ENCODE measurements at regions not wholly inside any gene's neighbourhood (a gene's known extent, or its start where the extent isn't known, plus 50 kb on each side); places are given as distances from the start of the nearest gene placed in this dataset.

DNA sequence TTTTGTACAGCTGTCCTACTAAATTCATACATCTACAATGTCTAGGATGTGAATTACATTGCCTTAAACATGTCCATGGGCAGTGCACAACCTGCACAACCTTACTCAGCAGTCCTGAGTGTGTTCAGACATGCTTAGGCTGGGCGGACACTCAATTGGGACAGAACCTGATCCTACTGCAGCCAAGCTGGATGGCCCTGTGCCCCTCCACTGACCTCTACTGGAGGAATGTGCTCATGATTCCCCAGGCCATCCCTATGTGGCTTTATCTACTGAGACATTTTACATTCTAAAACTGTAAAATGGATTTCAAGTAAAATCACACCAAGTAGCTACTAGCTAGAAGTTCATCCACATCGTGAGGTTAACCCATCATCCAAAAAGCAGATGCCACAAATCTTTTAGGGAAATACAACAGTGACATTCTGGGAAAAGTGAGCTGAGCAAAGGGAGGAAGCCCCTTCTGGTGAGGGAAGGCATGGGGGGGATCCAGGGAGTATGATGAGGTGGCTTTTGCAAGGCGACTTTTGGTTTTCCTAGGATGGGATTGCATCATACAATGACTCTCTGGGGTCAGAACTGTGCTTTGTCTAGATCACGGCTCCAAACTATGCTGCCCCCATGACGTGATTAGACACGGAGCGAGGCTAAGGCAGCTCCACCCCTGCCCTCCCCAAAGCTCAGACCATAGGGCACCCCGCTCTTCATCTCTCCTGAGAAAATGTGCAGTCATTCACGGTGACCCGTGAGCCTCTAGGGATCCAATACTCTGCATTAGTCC lies 911.7 kb upstream of the TMEM132C start:
- ATAC-seq (peak in 1 of 4 donors; percentile 45), DNase-seq (no peak)
- Histone ChIP-seq H3K4me3 (no peak overlapping the region), H3K27me3 (peaks cover 0 to 6% (median 0%) of the 10 kb centered on the region in 9 donors), H3K36me3 (no peaks in the 10 kb centered on the region), H3K9me3 (peaks cover 0 to 2% (median 0%) of the 10 kb centered on the region in 12 donors), H3K27ac (no peak overlapping the region), H3K4me1 (no peaks in the 10 kb centered on the region)
- intact Hi-C loops (cut with DNase I) = no loop called here
- TF ChIP-seq POLR2A (IDR thresholded peaks at IDR 0.05) = no peak
- TF ChIP-seq, protein P1, sequence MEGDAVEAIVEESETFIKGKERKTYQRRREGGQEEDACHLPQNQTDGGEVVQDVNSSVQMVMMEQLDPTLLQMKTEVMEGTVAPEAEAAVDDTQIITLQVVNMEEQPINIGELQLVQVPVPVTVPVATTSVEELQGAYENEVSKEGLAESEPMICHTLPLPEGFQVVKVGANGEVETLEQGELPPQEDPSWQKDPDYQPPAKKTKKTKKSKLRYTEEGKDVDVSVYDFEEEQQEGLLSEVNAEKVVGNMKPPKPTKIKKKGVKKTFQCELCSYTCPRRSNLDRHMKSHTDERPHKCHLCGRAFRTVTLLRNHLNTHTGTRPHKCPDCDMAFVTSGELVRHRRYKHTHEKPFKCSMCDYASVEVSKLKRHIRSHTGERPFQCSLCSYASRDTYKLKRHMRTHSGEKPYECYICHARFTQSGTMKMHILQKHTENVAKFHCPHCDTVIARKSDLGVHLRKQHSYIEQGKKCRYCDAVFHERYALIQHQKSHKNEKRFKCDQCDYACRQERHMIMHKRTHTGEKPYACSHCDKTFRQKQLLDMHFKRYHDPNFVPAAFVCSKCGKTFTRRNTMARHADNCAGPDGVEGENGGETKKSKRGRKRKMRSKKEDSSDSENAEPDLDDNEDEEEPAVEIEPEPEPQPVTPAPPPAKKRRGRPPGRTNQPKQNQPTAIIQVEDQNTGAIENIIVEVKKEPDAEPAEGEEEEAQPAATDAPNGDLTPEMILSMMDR (IDR thresholded peaks at IDR 0.05) = peak in 6 of 12 donors; percentile 8 to 40 (median 13)
- 48 to 66% (median 52%) methylated on average over 9 to 10 of the region's 10 CpGs for WGBS, 4 donors

DNA sequence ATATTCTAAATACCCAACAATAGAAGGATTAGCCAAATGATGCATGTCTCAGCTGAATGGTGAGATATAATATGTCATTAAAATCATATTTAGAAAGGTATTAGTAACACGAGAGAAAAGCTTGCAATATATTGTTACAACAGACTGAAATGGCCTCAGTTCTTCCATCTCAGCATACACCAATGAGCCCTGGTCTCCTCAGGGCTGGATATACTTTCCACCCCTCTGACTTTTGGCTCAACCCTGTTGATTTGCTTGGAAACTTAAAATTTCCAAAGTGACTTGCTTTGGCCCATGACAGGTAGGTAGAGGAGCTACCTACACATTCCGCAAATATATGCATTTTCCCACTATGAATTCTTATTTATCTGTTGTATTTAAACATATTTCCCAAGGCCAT lies 908.1 kb upstream of the TMEM132C start:
- ATAC-seq (no peak), DNase-seq (no peak)
- Histone ChIP-seq H3K9me3 (no peaks in the 10 kb centered on the region), H3K4me1 (no peaks in the 10 kb centered on the region), H3K27ac (no peak overlapping the region), H3K36me3 (no peaks in the 10 kb centered on the region), H3K4me3 (no peak overlapping the region), H3K27me3 (peaks cover 0 to 6% (median 0%) of the 10 kb centered on the region in 9 donors)
- intact Hi-C loops (cut with DNase I) = no loop called here
- no peak for TF ChIP-seq POLR2A (IDR thresholded peaks at IDR 0.05)
- TF ChIP-seq, protein P1 (IDR thresholded peaks at IDR 0.05) = no peak
- 68 to 83% (median 82%) methylated on average over 2 of the region's 2 CpGs for WGBS, 4 donors

DNA sequence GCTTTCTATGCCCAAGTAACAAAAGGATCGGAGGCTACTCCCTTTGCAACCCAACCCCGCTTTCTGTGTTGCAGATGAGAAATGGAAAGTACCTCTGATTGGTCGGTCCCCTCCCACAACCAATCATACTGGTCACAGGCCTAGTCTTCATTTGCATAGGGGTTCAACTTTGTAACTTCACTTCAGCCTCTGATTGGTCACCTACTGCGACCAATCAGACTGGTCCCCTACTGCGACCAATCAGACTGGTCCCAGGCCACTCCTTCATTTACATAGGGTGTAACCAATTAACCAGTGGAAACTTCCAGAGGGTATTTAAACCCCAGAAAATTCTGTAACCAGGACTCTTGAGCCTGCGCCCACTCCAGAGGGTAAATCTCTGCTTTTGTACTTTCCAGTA lies 906.4 kb upstream of the TMEM132C start:
- H3K27ac ChIP-seq = no peak overlapping the region

DNA sequence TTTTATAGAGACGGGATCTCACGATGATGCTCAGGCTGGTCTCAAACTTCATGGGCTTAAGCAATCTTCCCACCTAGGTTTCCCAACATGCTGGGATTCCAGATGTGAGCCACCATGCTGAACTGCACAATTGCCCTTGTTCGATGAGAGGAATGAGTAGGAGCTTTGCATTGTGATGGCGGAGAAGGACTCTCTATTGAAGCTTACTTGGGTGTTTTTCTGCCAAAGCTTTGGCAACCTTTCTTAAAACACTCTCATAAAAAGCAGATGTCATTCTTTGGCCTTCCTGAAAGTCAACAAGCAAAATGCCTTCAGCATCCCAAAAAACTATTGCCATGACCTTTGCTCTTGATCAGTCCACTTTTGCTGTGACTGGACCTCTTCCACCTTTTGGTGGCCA lies 904.8 kb upstream of the TMEM132C start:
- TF ChIP-seq, protein P1 (IDR thresholded peaks at IDR 0.05) = no peak
- no peak for TF ChIP-seq POLR2A (IDR thresholded peaks at IDR 0.05)
- Histone ChIP-seq H3K27me3 (no peaks in the 10 kb centered on the region), H3K9me3 (peaks cover 0 to 15% (median 0%) of the 10 kb centered on the region in 12 donors), H3K4me1 (no peaks in the 10 kb centered on the region), H3K27ac (no peak overlapping the region), H3K36me3 (no peaks in the 10 kb centered on the region), H3K4me3 (no peak overlapping the region)
- DNase-seq (no peak), ATAC-seq (no peak)
- WGBS, 4 donors = 91 to 95% (median 92%) methylated on average over 4 of the region's 4 CpGs
- intact Hi-C loops (cut with DNase I) = no loop called here

More for the DNA sequence above, 906.4 kb upstream of the TMEM132C start:
- intact Hi-C loops (cut with DNase I) = no loop called here
- 79 to 89% (median 83%) methylated on average over 6 of the region's 6 CpGs for WGBS, 4 donors
- no peaks in the 10 kb centered on the region for H3K36me3 ChIP-seq
- no peak for DNase-seq
- peaks cover 0 to 12% (median 0%) of the 10 kb centered on the region in 12 donors for H3K9me3 ChIP-seq
- H3K4me1 ChIP-seq = no peaks in the 10 kb centered on the region
- no peak overlapping the region for H3K4me3 ChIP-seq
- no peak for TF ChIP-seq POLR2A (IDR thresholded peaks at IDR 0.05)
- TF ChIP-seq, protein P1 (IDR thresholded peaks at IDR 0.05) = no peak
- peaks cover 0 to 1% (median 0%) of the 10 kb centered on the region in 9 donors for H3K27me3 ChIP-seq
- ATAC-seq = no peak

All from heart left ventricle (tissue), 16 donors.